Fibroblast of lung (primary cell): ENCODE measurements at regions not wholly inside any gene's neighbourhood (a gene's known extent, or its start where the extent isn't known, plus 50 kb on each side); places are given as distances from the start of the nearest gene placed in this dataset.

Experiments
- DNase-seq, 2 donors: peaks; one replicate each; pipeline versions ENCODE4 v3.0.0 to v3.0.0-alpha.2; 2010; ENCODE audit warnings: low read depth in 2 of 2
- H2AFZ ChIP-seq: 2 replicates; pipeline ENCODE4 v1.5.1; 2012; ENCODE audit warnings: low read length, control low read depth, inconsistent platforms
- H3K27ac ChIP-seq: 2 replicates; pipeline ENCODE4 v1.5.1; 2011; ENCODE audit warnings: low read length, control low read depth; ENCODE audit not compliant: insufficient read depth
- H3K27me3 ChIP-seq: 2 replicates; pipeline ENCODE4 v1.5.1; 2011; ENCODE audit warnings: mild to moderate bottlenecking, low read length; ENCODE audit not compliant: control insufficient read depth, insufficient read depth
- H3K36me3 ChIP-seq: 2 replicates; pipeline ENCODE4 v1.5.1; 2011; ENCODE audit warnings: low read length; ENCODE audit not compliant: control insufficient read depth, insufficient read depth
- H3K4me1 ChIP-seq: 2 replicates; pipeline ENCODE4 v1.5.1; 2011; ENCODE audit warnings: low read length; ENCODE audit not compliant: control insufficient read depth, insufficient read depth; ENCODE audit errors: extremely low read depth
- H3K4me2 ChIP-seq: 2 replicates; pipeline ENCODE4 v1.5.1; 2011; ENCODE audit warnings: low read length, control low read depth; ENCODE audit not compliant: insufficient read depth; ENCODE audit errors: extremely low read depth
- H3K4me3 ChIP-seq, 4 experiments: fragments of 200-600 bp in 1 of 4; sonication (generic) in 1 of 4; replicated peaks in 1 of 4; 2 replicates each; pipeline ENCODE4 v1.5.1; 2011 to 2016; ENCODE audit warnings: low read length in 4 of 4, low read depth in 3 of 4, mild to moderate bottlenecking in 3 of 4, control low read depth in 2 of 4, inconsistent platforms in 1 of 4, mixed read lengths in 1 of 4; ENCODE audit not compliant: insufficient read depth in 1 of 4; ENCODE audit errors: control extremely low read depth in 1 of 4
- H3K79me2 ChIP-seq: 2 replicates; pipeline ENCODE4 v1.5.1; 2012; ENCODE audit warnings: mild to moderate bottlenecking, low read length, inconsistent platforms; ENCODE audit not compliant: control insufficient read depth, insufficient read depth
- H3K9ac ChIP-seq: 2 replicates; pipeline ENCODE4 v1.5.1; 2011; ENCODE audit warnings: mild to moderate bottlenecking, low read length, control low read depth; ENCODE audit not compliant: insufficient read depth
- H3K9me3 ChIP-seq: 2 replicates; pipeline ENCODE4 v1.5.1; 2012; ENCODE audit warnings: low read depth, low read length; ENCODE audit not compliant: control insufficient read depth, insufficient read depth
- H4K20me1 ChIP-seq: 2 replicates; pipeline ENCODE4 v1.5.1; 2011; ENCODE audit warnings: low read length; ENCODE audit not compliant: control insufficient read depth, insufficient read depth; ENCODE audit errors: extremely low read depth
- CTCF ChIP-seq, 2 donors: IDR thresholded peaks in 1 of 2; conservative IDR thresholded peaks in 1 of 2; 1 replicate in 1 of 2; 2 replicates in 1 of 2; pipeline ENCODE4 v1.5.1; 2011 to 2012; ENCODE audit warnings: low read length in 2 of 2, control low read depth in 1 of 2, inconsistent platforms in 1 of 2, low read depth in 1 of 2, mild to moderate bottlenecking in 1 of 2
- EZH2 ChIP-seq: IDR thresholded peaks from 2 replicates; pipeline ENCODE4 v1.5.1; 2012; ENCODE audit warnings: low read length, control low read depth, mild to moderate bottlenecking; ENCODE audit errors: missing control alignments

DNA sequence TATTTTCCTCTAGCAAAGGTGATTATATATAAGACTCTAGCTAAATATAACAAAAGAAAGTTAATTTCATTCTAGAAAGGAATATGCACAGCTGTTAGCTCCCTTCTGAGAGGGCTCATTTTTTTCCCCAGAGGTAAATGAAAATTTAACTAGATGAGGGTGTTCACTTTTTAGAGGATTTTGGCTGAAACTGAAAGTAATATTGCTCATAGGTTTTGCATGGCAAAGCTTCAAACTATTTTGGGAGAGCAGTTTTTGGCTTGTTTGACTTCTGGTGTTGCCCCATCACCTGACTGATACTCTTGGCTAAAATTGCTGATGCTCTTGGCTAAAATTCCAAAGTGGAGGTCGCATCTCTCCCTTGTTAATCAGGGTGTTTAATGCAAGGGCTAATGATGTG is 311.9 kb downstream of the EDEM1 start:
- H3K9me3 ChIP-seq, result no peaks in the 10 kb centered on the region
- no peak overlapping the region for H3K9ac ChIP-seq
- no peaks in the 10 kb centered on the region for H4K20me1 ChIP-seq
- no peaks in the 10 kb centered on the region for H3K36me3 ChIP-seq
- H2AFZ ChIP-seq, result no peak overlapping the region
- no peak overlapping the region for H3K4me2 ChIP-seq
- H3K79me2 ChIP-seq, result no peaks in the 10 kb centered on the region
- TF ChIP-seq EZH2 (no peak), CTCF (conservative IDR thresholded peaks at IDR 0.05 in 1 of 2, IDR thresholded peaks at IDR 0.05 in 1 of 2; ENCODE audit: low read depth in 1 of 2, low read length in 2 of 2) (no peak)
- no peak overlapping the region for H3K4me3 ChIP-seq
- no peak for DNase-seq
- no peaks in the 10 kb centered on the region for H3K27me3 ChIP-seq
- no peak overlapping the region for H3K27ac ChIP-seq
- no peaks in the 10 kb centered on the region for H3K4me1 ChIP-seq

DNA sequence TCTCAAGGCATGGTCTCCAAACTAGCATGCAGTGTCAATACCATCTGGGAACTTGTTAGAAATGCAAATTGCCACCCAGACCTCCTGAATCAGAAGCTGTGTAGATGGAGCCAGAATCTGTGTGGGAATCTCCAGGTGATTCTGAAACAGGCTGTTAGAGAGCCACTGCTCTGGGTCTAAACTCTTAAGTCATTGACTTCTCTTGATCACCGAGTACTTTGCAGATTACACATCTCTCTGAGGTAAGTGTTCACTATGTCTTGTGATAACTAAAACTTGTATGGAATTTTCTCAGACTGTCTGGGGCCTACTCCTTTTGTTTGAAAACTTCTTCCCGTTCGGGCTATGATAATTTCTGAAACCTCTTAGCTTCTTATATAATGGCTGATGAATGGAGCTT is 315.6 kb downstream of the EDEM1 start:
- H3K9ac ChIP-seq, result no peak overlapping the region
- H3K4me2 ChIP-seq, result no peak overlapping the region
- no peak for TF ChIP-seq EZH2
- TF ChIP-seq CTCF (conservative IDR thresholded peaks at IDR 0.05 in 1 of 2, IDR thresholded peaks at IDR 0.05 in 1 of 2; ENCODE audit: low read depth in 1 of 2, low read length in 2 of 2), result no peak
- H3K27ac ChIP-seq, result no peak overlapping the region
- no peaks in the 10 kb centered on the region for H4K20me1 ChIP-seq
- no peaks in the 10 kb centered on the region for H3K79me2 ChIP-seq
- no peaks in the 10 kb centered on the region for H3K27me3 ChIP-seq
- no peaks in the 10 kb centered on the region for H3K9me3 ChIP-seq
- no peaks in the 10 kb centered on the region for H3K36me3 ChIP-seq
- H3K4me1 ChIP-seq, result no peaks in the 10 kb centered on the region
- H2AFZ ChIP-seq, result no peak overlapping the region
- H3K4me3 ChIP-seq, result no peak overlapping the region
- no peak for DNase-seq

DNA sequence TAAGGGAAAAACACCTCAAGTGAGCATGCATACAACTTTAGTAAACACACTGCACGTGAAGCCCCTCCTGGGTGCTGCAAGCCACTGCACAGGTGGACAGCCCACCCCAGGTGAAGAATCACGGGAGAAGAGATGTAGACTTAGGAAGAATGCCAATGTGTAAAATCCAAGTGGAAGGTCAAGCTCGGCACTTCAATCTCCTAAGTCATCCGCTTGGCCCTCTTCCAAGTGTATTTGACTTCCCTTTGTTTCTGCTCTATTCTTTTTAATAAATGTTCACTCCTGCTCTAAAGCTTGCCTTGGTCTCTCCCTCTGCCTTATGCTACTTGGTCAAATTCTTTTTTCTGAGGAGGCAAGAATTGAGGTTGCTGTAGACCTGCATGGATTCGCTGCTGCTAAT is 316.6 kb downstream of the EDEM1 start:
- TF ChIP-seq EZH2, result no peak
- TF ChIP-seq CTCF (conservative IDR thresholded peaks at IDR 0.05 in 1 of 2, IDR thresholded peaks at IDR 0.05 in 1 of 2; ENCODE audit: low read depth in 1 of 2, low read length in 2 of 2), result no peak
- Histone ChIP-seq H3K9me3 (no peaks in the 10 kb centered on the region), H3K79me2 (no peaks in the 10 kb centered on the region), H3K4me1 (no peaks in the 10 kb centered on the region), H2AFZ (no peak overlapping the region), H3K27ac (no peak overlapping the region), H3K9ac (no peak overlapping the region), H3K36me3 (no peaks in the 10 kb centered on the region), H3K4me3 (no peak overlapping the region), H4K20me1 (no peaks in the 10 kb centered on the region), H3K4me2 (no peak overlapping the region), H3K27me3 (no peaks in the 10 kb centered on the region)
- DNase-seq, result no peak
